Fibroblast of lung (primary cell): ENCODE measurements at regions not wholly inside any gene's neighbourhood (a gene's known extent, or its start where the extent isn't known, plus 50 kb on each side); places are given as distances from the start of the nearest gene placed in this dataset.

Experiments used
- DNase-seq, 2 donors: peaks; one replicate each; pipeline versions ENCODE4 v3.0.0 to v3.0.0-alpha.2; 2010; ENCODE audit warnings: low read depth in 2 of 2
- H2AFZ ChIP-seq: 2 replicates; pipeline ENCODE4 v1.5.1; 2012; ENCODE audit warnings: low read length, control low read depth, inconsistent platforms
- H3K27ac ChIP-seq: 2 replicates; pipeline ENCODE4 v1.5.1; 2011; ENCODE audit warnings: low read length, control low read depth; ENCODE audit not compliant: insufficient read depth
- H3K27me3 ChIP-seq: 2 replicates; pipeline ENCODE4 v1.5.1; 2011; ENCODE audit warnings: mild to moderate bottlenecking, low read length; ENCODE audit not compliant: control insufficient read depth, insufficient read depth
- H3K36me3 ChIP-seq: 2 replicates; pipeline ENCODE4 v1.5.1; 2011; ENCODE audit warnings: low read length; ENCODE audit not compliant: control insufficient read depth, insufficient read depth
- H3K4me1 ChIP-seq: 2 replicates; pipeline ENCODE4 v1.5.1; 2011; ENCODE audit warnings: low read length; ENCODE audit not compliant: control insufficient read depth, insufficient read depth; ENCODE audit errors: extremely low read depth
- H3K4me2 ChIP-seq: 2 replicates; pipeline ENCODE4 v1.5.1; 2011; ENCODE audit warnings: low read length, control low read depth; ENCODE audit not compliant: insufficient read depth; ENCODE audit errors: extremely low read depth
- H3K4me3 ChIP-seq, 4 experiments: fragments of 200-600 bp in 1 of 4; sonication (generic) in 1 of 4; replicated peaks in 1 of 4; 2 replicates each; pipeline ENCODE4 v1.5.1; 2011 to 2016; ENCODE audit warnings: low read length in 4 of 4, low read depth in 3 of 4, mild to moderate bottlenecking in 3 of 4, control low read depth in 2 of 4, inconsistent platforms in 1 of 4, mixed read lengths in 1 of 4; ENCODE audit not compliant: insufficient read depth in 1 of 4; ENCODE audit errors: control extremely low read depth in 1 of 4
- H3K79me2 ChIP-seq: 2 replicates; pipeline ENCODE4 v1.5.1; 2012; ENCODE audit warnings: mild to moderate bottlenecking, low read length, inconsistent platforms; ENCODE audit not compliant: control insufficient read depth, insufficient read depth
- H3K9ac ChIP-seq: 2 replicates; pipeline ENCODE4 v1.5.1; 2011; ENCODE audit warnings: mild to moderate bottlenecking, low read length, control low read depth; ENCODE audit not compliant: insufficient read depth
- H3K9me3 ChIP-seq: 2 replicates; pipeline ENCODE4 v1.5.1; 2012; ENCODE audit warnings: low read depth, low read length; ENCODE audit not compliant: control insufficient read depth, insufficient read depth
- H4K20me1 ChIP-seq: 2 replicates; pipeline ENCODE4 v1.5.1; 2011; ENCODE audit warnings: low read length; ENCODE audit not compliant: control insufficient read depth, insufficient read depth; ENCODE audit errors: extremely low read depth
- EZH2 ChIP-seq: IDR thresholded peaks from 2 replicates; pipeline ENCODE4 v1.5.1; 2012; ENCODE audit warnings: low read length, control low read depth, mild to moderate bottlenecking; ENCODE audit errors: missing control alignments
- TF ChIP-seq, protein P1 (sequence below), 2 donors: IDR thresholded peaks in 1 of 2; conservative IDR thresholded peaks in 1 of 2; 1 replicate in 1 of 2; 2 replicates in 1 of 2; pipeline ENCODE4 v1.5.1; 2011 to 2012; ENCODE audit warnings: low read length in 2 of 2, control low read depth in 1 of 2, inconsistent platforms in 1 of 2, low read depth in 1 of 2, mild to moderate bottlenecking in 1 of 2

DNA sequence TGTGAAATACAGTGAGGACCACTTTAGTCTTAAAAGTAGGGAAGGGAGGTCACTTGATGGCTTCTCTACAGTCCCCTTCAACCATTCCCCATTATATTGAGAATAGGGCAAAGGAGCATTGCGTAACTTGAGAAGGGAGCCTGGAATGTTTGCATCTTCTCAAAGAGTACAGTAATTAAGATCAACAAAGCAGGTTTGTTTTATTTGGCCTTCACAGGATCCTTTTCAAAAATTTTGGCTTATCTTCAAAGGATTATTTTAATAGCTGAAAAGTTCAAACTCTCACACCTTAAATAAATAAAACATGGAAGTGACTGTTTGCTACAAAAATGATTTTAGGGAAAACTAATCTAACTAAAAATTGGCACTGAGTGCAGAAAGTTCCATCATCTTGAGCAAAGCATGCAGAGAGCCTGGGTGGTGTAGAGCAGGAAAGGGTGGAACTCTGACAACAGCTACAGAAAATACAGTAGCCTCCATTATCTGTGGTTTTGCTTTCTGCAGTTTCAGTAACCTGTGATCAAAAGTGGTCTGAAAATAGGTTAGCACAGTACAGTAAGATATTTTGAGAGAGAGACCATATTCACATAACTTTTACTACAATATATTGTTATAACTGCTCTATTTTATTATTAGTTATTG, 214.0 kb downstream of the MDFIC start:
- no peaks in the 10 kb centered on the region for H3K4me1 ChIP-seq
- H3K36me3 ChIP-seq, result no peaks in the 10 kb centered on the region
- H3K79me2 ChIP-seq, result no peaks in the 10 kb centered on the region
- no peaks in the 10 kb centered on the region for H3K9me3 ChIP-seq
- H3K27ac ChIP-seq, result no peak overlapping the region
- no peak for TF ChIP-seq EZH2
- TF ChIP-seq, protein P1, sequence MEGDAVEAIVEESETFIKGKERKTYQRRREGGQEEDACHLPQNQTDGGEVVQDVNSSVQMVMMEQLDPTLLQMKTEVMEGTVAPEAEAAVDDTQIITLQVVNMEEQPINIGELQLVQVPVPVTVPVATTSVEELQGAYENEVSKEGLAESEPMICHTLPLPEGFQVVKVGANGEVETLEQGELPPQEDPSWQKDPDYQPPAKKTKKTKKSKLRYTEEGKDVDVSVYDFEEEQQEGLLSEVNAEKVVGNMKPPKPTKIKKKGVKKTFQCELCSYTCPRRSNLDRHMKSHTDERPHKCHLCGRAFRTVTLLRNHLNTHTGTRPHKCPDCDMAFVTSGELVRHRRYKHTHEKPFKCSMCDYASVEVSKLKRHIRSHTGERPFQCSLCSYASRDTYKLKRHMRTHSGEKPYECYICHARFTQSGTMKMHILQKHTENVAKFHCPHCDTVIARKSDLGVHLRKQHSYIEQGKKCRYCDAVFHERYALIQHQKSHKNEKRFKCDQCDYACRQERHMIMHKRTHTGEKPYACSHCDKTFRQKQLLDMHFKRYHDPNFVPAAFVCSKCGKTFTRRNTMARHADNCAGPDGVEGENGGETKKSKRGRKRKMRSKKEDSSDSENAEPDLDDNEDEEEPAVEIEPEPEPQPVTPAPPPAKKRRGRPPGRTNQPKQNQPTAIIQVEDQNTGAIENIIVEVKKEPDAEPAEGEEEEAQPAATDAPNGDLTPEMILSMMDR (conservative IDR thresholded peaks at IDR 0.05 in 1 of 2, IDR thresholded peaks at IDR 0.05 in 1 of 2; ENCODE audit: low read depth in 1 of 2, low read length in 2 of 2), result no peak
- no peaks in the 10 kb centered on the region for H3K27me3 ChIP-seq
- no peak overlapping the region for H2AFZ ChIP-seq
- no peak overlapping the region for H3K9ac ChIP-seq
- peak; percentile 10 to 48 for DNase-seq
- H3K4me3 ChIP-seq, result no peak overlapping the region
- H4K20me1 ChIP-seq, result no peaks in the 10 kb centered on the region
- no peak overlapping the region for H3K4me2 ChIP-seq

DNA sequence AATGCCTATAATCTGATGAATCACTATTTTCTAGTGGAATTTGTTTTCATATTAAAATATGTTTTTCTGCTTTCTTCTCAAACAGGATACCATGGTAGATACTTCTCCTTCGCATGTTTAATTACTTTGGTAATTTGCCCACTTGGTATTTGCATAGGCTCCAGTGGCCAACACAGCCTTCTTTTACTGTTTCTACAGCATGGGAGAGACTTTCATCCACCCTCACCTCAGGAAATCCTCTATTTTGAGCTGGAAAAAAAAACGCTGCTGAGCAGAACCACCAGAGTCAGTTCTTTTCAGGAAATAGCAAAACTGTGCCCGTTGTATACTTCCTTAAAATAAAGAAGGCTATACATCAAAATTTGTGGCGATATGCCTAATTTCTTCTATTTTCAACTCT, 213.3 kb downstream of the MDFIC start:
- H4K20me1 ChIP-seq, result no peaks in the 10 kb centered on the region
- no peak for DNase-seq
- H3K36me3 ChIP-seq, result no peaks in the 10 kb centered on the region
- no peak overlapping the region for H3K9ac ChIP-seq
- no peaks in the 10 kb centered on the region for H3K79me2 ChIP-seq
- H3K27me3 ChIP-seq, result no peaks in the 10 kb centered on the region
- H2AFZ ChIP-seq, result no peak overlapping the region
- no peaks in the 10 kb centered on the region for H3K4me1 ChIP-seq
- no peaks in the 10 kb centered on the region for H3K9me3 ChIP-seq
- H3K4me3 ChIP-seq, result no peak overlapping the region
- H3K4me2 ChIP-seq, result no peak overlapping the region
- no peak for TF ChIP-seq EZH2
- TF ChIP-seq, protein P1 (conservative IDR thresholded peaks at IDR 0.05 in 1 of 2, IDR thresholded peaks at IDR 0.05 in 1 of 2; ENCODE audit: low read depth in 1 of 2, low read length in 2 of 2), result no peak
- H3K27ac ChIP-seq, result no peak overlapping the region

DNA sequence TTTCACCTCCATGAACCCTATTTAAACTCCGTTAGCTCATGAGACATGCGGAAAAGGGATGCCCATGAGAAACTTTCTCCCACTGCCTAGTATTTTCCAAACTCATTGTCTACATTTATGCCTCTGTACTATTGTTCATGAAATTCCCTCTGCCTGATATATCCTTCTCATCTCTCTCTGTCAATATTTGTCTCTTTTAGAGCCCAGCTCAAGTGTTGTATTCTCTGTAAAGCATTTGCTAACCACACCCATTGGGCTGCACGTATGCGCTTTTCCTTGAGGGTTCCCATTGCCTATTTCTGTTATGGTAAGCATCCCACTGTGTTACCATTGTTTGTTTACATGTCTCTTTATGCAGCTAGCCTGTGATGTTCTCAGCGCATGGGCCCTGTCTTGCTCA, 211.4 kb downstream of the MDFIC start:
- Histone ChIP-seq H3K9me3 (no peaks in the 10 kb centered on the region), H3K36me3 (no peaks in the 10 kb centered on the region), H3K9ac (no peak overlapping the region), H3K27me3 (no peaks in the 10 kb centered on the region), H4K20me1 (no peaks in the 10 kb centered on the region), H3K4me3 (no peak overlapping the region), H3K4me2 (no peak overlapping the region), H3K4me1 (no peaks in the 10 kb centered on the region), H3K27ac (no peak overlapping the region), H2AFZ (no peak overlapping the region), H3K79me2 (no peaks in the 10 kb centered on the region)
- DNase-seq, result no peak
- TF ChIP-seq, protein P1 (conservative IDR thresholded peaks at IDR 0.05 in 1 of 2, IDR thresholded peaks at IDR 0.05 in 1 of 2; ENCODE audit: low read depth in 1 of 2, low read length in 2 of 2), result no peak
- no peak for TF ChIP-seq EZH2
